ENCODE measurements at regions not wholly inside any gene's neighbourhood (a gene's known extent, or its start where the extent isn't known, plus 50 kb on each side); places are given as distances from the start of the nearest gene placed in this dataset.
A peak's percentile ranks its signal among the peaks of the same experiment; 100 is the strongest.

DNA sequence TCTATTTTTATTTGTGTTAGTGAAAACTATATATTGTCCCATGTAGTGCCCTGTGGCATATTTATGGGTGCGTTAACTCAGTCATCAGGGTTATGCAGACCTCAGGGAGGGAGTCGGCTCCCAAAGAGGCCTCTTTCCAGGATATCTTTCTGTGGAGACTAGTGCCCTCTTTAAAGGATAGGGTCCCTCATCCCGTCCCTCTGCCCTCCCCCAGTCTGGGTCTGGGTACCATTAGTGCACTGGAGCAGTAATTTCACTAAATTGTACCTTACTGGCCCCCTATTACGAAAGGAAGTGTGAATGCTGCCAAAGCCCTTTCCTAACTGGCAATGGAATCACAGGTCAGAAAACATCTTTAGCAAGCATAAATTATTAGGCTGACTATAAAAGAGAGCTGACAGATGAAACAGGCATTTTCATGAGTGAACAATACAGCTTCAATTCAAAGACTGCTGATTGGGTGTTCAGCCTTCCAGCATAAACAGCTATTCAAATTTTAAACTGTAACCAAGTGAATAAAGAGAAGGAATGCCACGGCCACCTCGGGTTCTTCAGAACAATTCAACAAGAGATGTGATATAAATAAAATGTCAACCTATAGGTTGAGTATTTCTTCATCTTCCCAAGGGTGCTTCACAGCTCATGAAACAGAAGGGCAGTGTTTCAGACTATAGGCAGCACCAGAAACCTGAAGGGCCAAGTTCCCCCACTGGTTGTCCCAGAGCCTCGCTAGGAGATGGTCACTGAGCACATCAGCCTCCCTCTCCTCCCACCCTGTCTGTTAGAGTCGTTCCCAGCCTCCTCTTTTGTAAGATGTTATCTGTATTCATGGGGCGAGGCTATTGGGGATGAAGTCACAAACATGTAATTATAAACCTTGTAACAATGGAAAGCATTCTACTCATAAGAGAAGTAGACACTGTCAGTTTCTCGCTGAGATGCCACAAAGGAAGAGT, 318.7 kb downstream of the TMEM161B start:
- DNase-seq = no peak

- no peak for DNase-seq
Observed at GRCh38 chr5:87948486-87948885, 320.2 kb downstream of the TMEM161B start.

- DNase-seq = no peak
Observed at GRCh38 chr5:87946271-87946670, 322.4 kb downstream of the TMEM161B start.

- no peak for DNase-seq
Observed at GRCh38 chr5:87945286-87945650, 323.4 kb downstream of the TMEM161B start.

- DNase-seq = no peak
Observed at GRCh38 chr5:87944553-87945285, 323.9 kb downstream of the TMEM161B start.

GRCh38 chr5:87940775-87941174, 327.9 kb downstream of the TMEM161B start:
- DNase-seq = no peak

DNA sequence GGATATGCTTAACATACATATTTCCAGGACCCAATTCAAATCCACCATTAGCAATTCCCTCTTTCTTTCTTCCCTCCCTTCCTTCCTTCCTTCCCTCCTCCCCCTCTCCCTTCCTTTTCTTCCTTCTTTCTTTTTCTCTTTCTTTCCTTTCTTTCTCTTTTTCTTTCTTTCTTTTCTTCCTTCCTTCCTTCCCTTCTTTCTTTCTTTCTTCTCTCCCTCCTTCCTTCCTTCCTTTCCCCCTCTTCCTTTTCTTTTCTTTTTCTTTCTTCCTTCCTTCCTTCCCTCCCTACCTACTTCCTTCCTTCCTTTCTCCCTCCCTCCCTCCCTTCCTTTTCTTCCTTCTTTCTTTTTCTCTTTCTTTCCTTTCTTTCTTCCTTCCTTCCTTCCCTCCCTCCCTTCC, 332.0 kb downstream of the TMEM161B start:
- no peak for DNase-seq

DNA sequence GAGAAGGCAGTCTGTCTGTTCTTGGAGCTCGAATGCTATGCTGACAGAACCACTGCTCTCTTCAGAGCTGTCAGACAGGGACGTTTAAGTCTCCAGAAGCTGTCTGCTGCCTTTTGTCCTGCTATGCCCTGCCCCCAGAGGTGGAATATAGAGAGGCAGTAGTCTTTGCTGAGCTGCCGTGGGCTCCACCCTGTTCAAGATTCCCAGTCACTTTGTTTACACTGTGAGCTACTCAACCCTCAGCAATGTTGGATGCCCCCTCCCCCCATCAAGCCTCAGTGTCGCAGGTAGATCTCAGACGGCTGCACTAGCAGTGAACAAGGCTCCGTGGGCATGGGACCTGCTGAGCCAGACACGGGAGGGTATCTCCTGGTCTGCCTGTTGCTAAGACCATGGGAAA, 344.2 kb downstream of the TMEM161B start:
- DNase-seq = no peak

GRCh38 chr5:87916320-87916719, 352.3 kb downstream of the TMEM161B start:
- DNase-seq = no peak

- no peak for DNase-seq
Observed at GRCh38 chr5:87912419-87912818, 356.2 kb downstream of the TMEM161B start.

DNA sequence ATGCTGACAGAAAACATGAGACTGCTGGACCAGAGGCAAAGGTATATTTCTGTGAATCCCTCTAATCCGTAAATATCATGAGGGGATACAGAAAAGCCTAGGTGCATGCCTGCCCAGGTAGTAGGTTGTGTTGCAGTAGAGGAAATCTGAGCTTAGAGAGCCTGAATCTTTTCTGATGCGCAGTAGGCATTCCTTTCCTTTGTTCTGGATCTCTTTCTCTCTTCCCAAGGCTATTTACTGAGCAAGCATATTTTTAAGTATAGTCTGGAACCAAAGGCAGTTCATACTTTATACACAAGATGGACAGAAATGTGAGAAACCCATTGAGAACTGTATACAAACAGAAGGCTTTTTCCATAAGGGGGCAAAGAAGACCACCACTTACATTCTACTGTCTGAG, 359.3 kb downstream of the TMEM161B start:
- no peak for DNase-seq

GRCh38 chr5:87906962-87907361, 361.7 kb downstream of the TMEM161B start:
- DNase-seq = no peak

DNA sequence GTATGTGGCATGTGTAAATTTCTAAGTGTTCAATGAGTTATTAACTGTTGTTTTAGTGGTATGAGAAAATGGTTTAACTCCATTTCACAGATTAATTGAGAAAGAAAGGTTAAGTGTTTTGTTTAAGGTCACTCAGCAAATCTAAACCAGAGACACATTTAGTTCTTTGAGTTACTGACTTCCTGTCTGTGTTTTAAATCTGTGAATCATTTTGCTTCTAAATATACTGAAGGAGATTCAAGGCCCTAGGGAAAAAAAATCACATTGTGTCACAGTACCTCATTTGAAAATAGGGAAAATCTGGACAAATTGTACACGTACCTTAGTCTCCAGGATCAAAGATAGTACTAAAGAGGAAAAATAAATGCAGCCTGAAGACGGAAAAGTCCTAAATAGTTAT, 368.2 kb downstream of the TMEM161B start:
- no peak for DNase-seq

DNA sequence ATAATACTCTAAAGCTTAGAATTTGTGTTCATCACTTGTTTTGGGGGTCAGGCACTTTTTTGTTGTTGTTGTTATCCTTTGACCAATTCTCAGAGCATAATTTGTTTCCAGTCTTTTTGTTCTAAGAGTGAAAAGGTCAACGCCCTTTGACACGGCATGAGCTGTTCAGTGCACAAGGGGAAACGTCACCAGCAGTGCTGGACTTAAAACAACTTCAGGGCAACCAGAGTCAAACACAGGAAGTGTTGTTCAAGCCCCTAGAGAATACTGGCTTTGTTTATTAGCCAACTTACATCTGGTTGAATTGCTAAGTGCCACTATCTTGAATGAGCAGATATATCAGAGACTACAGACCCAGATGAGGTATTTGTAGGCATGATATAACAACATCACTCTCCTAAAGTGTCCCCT, 368.9 kb downstream of the TMEM161B start:
- DNase-seq = no peak

GRCh38 chr5:87899208-87899661, 369.4 kb downstream of the TMEM161B start:
- DNase-seq = peak; percentile 1

DNA sequence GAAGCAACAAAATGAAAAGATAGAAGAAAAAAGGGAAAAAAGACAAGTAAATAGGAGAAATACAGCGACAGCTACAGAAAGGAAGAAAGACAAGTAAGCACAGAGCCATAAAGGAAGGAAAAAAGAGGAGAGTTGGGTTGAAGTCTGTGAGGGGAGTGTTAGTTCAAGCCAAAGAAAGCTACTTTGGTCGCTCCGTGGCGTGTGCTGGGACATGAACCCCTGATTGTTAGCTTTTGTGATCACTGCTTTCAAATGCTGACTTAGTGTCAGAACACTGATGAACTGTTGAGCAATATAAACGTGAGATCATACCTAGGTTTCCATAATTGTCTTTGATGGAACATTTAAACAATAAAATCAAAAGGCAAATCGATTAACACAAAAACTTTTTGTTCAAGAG, 370.1 kb downstream of the TMEM161B start:
- no peak for DNase-seq

- no peak for DNase-seq
Observed at GRCh38 chr5:87888139-87888538, 380.5 kb downstream of the TMEM161B start.

DNA sequence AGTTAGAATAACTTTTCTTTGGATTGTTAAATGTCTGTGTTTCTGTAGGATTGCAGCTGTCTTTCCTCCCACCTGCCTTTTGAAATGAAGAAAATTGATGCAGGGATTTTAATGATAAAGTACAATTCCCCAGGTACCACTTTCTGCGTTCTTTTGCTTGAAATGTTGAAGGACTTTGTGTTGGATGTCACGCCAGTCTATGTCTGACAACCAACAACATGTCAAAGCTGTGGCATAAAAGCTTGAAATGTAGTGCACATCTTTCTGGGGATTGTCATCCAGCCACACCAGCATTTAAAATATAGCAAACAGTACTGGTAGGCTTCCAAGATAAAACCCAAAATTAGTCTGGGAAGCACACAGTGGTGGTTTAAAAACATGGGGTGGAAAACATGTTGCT, 381.4 kb downstream of the TMEM161B start:
- DNase-seq = no peak

DNA sequence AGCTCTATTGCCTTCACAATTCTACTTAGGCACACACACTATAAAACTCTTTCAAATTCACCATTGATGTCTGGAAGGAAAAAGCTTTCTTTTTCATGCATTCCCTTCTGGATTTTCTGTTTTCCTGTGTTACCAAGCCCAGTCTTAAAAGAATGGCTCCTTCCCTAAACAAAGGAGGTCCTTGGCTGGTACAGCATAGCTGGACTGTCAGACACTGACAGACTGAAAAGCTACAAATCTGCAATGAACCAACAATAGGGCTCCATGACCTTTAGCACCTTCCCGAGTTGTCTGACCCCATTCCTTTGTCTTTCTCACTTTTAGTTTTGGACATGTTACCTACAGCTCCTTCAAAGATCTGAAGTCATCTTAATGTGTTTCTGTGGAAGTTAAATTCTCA, 382.5 kb downstream of the TMEM161B start:
- no peak for DNase-seq

GRCh38 chr5:87885758-87886157, 382.9 kb downstream of the TMEM161B start:
- no peak for DNase-seq

- DNase-seq = no peak
Observed at GRCh38 chr5:87877495-87877894, 391.1 kb downstream of the TMEM161B start.

DNA sequence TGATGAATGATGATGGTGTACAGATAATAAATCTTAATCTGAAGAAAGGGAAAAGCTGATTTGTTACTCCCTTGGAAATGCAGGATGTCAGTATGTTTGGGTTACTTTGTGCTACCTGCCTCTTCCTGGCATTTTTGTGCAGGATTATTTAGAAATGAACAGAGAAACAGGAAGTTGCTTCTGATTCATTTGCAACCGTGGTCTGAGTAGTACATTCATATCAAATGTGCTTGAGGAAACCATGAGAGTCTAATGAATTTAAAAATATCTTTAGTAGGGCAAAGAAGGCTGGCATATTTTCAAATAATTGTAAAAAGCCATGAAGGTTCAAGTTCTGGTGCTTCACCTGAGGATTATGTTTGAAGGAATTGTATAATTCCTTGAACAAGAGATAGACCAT, 391.6 kb downstream of the TMEM161B start:
- DNase-seq = no peak

- no peak for DNase-seq
Observed at GRCh38 chr5:87876616-87877015, 392.0 kb downstream of the TMEM161B start.

- no peak for DNase-seq
Observed at GRCh38 chr5:87872986-87873385, 395.7 kb downstream of the TMEM161B start.

All from EL (cell line).